HG03060 (cell line): ENCODE measurements at regions not wholly inside any gene's neighbourhood (a gene's known extent, or its start where the extent isn't known, plus 50 kb on each side); places are given as distances from the start of the nearest gene placed in this dataset.
"Not testable (repeated sequence)": the region's sequence is repeated elsewhere in the genome, so short reads cannot be mapped to it uniquely, and the experiment has no call there.

Experiments used
- ATAC-seq: cut with Tn5 transposase; IDR thresholded peaks from one replicate; pipeline ENCODE4 v1.9.1; 2021; ENCODE audit warnings: low read depth, moderate number of reproducible peaks; ENCODE audit not compliant: unreplicated experiment

DNA sequence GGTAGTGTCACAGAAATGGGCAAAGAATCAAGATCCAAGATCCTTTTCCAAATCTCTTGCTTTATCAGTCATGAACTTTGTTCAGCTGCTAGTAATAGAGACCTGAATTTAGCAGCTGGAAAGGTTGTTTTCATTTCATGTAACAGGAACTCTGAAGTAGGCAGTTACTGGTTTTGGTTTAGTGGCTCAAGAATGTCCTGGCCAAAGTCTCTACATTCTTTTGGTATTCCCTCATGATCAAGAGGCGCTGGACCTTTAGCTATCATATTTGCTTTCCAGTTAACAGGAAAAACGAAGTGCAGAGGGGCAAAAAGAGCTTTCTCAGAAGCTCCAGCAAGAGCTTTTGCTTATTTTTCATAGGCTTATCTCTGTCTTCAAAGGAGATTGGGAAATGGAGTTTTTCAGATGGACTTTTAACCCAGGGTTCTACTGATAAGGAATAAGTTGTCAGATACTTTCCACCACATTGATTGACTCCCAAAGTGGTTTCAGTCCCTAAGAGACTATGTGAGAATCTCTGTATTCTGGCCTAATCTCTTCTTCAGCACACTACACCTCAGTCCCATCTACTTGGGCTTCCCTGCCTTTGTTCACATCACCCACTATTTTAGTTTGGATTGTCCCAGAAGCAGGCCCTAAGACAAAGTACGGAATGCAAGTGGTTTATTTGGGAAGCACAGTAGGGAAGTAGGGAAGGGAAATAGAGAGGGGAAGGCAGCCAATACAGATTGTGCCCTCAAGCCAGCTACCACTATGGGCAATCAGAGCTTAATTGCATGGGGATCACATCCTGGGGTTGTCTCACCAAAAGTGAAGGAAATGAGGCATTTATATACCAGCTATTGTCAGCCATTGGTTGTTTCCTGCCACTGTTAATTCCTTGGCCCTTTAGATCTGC, 359.3 kb downstream of the LRRC70 start:
- ATAC-seq, result no peak

DNA sequence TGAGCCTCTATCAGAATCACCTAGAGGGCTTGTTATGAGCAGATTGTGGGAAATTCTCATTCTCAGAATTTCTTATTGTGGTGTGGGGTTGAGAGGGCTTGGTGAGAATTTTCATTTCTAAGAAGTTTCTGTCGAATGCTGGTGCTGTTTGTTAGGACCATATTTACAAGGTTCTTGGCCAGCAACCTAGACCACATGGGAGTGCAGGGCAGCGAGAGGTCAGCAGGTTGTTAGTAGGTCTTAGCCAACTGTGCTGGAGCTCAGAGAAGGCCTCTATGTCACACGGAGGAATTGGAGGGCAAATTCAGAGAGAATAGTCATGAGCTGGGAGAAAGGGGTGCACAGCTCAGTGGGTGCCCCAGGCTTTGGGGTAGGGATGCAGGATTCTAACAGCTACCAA, 357.0 kb downstream of the LRRC70 start:
- no peak for ATAC-seq

DNA sequence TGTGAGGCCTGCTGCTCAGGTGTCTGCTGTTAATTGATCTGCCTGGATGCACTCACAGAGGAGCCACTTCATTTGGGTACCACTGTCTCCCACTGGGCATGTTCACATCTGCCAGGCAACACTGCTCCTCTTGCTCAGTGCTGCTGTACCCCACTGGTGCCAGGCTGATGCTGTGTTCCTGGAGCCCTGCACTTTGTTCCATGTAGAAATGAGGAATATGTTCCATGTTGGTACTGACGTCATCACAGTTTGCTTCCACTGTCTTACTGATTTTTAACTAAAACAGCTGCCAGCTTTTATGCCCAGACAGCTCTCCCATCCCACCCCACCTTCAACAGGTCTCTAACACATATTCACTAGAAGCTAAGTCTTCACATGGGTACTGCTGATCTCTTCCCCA, 355.7 kb downstream of the LRRC70 start:
- ATAC-seq, result no peak

DNA sequence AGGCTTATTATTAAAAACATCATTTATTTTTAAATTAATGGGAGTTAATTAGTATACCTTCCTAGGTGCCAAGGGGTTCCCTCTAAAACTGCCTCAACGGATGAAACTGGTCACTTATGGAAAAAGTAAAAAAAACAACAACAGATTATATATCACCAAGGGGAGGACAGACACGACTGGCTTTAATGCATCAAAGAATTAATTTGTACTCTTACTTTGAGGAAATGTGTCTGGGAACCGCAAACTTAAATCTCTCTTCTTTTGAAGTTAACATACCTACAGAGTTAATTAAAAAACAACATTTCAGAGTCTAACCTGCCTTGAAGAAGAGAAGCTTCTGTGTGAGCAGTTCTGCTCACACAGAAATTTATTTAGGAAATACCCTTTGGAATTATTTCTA, 354.6 kb downstream of the LRRC70 start:
- no peak for ATAC-seq

DNA sequence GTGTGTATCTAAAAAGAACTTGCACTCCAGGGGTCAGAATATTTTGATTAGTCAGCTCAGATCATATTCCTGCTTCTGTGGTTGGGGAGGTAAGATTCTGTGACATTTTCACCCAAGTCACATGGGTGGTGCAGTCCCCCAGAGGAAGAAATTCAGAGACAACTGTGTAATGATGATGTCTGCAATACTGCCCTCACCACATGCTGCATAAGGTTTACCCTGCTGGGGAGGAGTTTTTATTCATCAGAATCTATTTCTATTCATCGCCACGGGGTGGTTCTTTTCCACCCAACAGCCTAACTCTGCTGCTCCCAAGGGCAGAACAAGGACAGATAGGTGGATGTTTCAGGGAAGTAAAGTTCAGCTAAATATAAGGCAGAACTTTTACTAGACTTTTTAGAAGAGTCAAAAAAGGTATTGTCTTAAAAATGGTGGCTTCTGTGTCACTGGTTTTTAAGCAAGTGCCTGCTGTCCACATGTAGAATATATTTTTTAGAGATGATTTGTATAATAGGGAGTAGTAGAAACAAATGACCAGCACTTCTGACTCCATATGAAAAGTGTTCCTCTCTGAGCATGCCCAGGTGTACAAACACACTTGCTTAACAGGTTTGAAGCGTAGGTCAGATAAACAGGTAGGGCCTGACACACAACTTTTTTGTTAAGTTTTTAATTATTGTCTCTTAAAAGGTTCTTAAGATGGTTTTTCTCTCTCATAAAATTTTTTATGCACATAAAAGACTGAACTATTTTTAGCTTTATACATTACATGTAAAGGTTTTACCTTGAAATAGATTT, 352.7 kb downstream of the LRRC70 start:
- no peak for ATAC-seq

DNA sequence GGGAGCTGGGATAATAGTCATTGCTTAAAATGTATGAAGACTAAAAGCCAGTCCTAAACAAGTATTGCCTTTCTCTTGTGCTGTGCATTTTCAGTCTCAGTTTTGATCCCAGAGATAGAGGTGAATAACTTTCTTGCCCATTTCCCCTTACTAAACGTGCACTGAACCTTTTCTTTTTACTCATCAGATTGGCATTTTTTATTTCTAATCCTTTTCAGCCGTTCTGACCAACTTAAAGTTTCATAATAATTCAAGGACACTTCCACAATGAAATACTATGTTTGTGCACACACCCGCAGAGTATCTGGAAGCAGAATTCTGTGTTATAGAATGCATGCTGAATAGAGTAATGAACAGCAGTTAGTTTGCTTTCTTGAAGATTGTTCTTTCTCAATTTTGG, 343.6 kb downstream of the LRRC70 start:
- no peak for ATAC-seq

DNA sequence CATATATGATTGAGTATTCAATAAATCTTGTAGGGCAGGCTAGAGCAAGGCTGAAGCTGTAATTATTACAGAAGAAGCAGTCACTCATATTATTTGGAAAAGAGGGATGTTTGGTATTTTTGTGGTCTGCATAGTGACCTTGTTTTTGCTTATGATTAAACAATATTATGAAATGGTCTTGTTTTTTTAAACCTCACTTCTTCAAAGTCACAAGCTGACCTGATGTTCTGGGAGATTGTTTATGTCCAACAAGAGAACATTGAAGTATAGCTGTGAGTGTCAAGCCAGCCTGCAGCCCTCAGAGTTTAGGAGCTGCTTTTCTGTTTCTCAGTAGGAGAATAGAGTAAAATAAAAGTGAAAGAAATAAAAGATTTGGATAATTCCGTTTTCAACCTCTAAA, 342.2 kb downstream of the LRRC70 start:
- ATAC-seq, result no peak

DNA sequence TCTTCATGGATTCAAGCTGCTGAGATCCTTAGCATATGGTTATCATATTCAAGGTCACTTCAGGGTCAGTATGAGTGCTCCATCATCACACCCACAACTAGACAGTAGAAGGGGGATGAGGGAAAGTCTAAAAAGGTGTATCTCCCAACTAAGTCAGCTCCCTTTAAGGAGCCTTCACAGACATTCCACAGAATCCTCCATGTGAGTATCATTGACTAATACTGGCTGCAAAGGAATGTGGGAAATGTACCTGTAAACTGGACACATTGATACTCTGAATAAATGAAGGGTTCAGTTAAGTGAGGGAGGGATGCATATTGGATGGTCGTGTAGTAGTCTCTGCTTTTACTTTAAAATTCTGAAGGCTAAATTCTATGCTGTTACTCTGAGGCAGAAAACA, 330.7 kb downstream of the LRRC70 start:
- ATAC-seq, result no peak

DNA sequence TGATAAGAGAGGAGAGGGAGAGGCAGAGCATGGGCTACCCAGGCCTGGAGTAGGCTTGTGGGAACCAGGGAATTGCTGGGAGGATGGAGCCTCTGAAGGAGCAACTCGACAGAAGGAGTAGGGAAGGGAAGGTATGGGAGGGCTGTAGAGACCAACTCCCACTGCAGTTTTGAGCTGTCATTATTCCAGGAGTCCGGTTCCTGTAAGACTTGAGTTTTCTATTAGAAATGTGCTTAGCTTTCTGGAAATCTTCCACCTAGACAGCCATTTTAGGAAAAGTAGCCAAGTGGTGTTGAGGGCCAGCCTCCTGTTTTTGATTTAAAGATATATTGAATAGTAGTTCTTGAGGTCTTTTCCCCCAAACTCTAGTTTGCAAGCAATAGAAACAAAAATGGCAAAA, 323.5 kb downstream of the LRRC70 start:
- no peak for ATAC-seq

DNA sequence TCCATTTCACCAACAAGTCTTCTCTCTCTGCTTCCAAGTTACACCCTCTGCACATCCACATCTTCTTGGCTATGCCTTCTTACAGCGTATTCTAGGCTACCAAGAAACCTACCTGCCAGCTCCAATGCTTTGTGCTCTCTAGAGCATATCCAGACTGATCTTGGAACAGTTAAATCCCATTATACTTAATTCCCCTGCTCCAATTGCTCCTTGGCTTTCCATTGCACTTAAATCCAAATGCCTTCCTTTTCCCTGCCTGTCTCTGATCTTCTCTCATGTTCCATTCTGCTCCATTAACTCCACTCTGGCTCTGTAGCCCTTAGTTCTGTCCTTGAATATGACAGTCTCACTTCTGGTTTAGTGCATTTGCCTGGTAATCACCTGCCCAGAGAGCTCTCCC, 322.4 kb downstream of the LRRC70 start:
- ATAC-seq, result no peak

DNA sequence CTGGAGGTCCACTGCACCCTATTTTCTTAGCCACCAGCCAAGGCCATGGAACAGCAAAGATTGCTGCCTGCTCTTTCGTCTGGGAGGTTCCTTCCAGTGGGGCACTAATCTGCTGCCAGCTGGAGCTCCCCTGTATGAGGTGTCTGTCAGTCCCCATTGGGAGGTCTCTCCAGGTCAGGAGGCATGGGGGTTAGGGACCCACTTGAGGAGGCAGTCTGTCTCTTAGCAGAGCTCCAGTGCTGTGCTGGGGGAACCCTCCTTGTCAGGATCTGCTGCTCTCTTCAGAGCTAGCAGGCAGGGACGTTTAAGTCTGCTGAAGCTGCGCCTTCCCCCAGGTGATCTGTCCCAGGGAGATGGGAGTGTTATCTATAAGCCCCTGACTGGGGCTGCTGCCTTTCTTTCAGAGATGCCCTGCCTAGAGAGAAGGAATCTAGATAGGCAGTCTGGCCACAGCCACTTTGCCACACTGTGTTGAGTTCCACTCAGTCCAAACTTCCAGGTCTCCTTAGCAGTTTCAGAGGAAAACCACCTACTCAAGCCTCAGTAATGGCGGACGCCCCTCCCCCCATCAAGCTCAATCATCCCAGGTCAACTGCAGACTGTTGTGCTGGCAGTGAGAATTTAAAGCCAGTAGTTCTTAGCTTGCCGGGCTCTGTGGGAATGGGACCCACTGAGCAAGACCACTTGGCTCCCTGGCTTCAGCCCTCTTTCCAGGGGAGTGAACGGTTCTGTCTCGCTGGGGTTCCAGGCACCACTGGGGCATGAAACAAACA, 317.7 kb downstream of the LRRC70 start:
- ATAC-seq, result no peak

DNA sequence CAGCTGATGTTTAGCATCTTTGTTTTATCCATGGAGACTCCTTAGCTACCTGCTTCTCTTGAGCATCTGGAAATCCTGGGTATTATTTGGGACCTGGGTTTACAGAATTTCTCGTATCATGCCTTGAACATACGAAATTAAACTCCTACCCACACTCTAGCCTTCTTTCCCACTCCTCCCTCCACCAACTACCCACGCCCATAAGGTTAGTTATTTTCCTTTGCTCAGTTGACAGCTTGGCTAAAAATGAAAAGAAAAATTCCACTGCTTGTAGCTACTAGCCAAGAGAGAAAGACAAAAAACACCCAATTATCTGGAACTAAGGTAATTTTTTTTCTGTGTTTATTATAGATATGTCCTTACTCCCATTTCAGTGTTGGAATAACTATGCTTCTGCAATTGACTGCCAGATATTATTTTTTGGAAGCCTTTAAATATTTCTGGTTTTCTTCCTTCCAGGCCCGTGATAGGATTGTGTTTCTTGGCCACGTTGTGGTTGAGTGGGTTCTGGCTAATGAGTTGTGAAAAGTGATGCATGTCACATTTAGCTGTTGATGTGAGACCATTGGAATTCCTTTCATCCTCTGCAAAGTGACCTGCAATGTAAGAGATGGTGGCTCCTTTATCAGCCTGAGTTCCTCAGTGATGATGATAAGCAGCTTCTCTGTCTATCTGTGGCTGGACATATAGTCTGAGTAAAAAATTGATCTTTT, 308.1 kb downstream of the LRRC70 start:
- no peak for ATAC-seq

DNA sequence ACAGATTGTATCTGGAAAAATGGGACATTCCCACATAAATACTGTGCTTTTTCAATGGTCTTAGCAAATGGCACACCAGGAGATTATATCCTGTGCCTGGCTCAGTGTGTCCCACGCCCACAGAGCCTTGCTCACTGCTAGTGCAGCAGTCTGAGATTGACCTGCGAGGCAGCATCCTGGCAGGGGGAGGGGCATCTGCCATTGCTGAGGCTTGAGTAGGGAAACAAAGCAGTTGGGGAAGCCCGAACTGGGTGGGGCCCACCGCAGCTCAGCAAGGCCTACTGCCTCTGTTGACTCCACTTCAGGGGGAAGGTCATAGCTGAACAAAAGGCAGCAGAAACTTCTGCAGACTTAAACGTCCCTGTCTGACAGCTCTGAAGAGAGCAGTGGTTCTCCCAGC, 258.7 kb downstream of the LRRC70 start:
- not testable (repeated sequence) for ATAC-seq

DNA sequence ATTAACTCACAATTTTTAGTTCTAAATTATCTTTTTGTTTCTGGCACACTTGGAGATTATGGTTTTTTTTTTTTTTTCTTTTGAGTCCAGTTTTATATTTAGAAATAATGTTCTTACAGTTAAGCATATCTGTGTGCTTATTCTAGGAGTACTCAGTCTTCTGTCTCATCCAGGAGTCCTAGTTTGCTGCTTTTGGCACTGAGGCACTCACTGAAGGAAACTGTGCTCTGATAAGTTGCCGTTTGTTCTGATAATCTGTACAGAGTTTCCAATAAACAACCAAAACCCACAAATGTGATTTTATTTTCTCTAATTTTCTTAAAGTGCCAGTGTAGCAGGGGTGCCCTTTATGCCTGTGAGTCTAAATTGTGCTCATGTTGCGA, 251.0 kb downstream of the LRRC70 start:
- ATAC-seq, result no peak

DNA sequence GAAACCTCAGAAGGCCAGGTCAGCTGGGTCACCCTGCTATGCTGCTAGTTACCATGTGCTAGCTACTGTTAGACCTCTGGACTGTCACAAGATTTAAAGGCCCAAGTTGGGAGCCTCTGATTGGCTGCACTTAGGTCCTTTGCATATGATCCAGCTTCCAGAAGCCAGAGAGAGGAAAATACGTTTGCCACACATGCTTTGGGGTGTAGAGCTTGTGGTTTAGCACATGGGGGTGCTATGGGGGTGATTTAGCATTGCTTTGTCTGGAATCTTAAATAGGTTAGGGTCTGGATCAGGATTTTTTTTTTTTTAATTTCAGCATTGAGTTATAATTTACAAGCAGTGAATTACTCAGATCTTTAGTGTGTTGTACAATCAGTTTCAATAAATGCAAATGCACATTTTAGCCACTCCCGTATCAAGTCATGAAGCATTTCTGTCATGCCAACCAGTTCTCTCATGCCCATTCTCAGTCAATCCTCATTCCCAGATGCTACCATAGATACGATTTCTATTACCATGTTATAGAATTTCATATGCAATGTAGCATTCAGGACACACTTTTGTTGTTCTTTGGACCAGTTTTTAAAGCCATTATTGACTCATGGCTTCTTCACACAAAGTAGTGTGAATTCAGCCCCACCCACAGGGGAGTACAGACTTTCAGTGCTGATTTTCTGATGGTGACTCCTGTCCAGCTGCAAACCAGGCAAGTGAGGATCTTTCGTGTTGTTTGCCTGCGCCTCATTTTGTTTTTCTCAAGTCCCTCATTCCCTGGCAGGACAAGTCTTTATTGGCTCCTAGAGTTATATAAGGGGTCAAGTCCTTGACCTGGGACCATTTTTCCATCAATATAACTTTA, 250.4 kb downstream of the LRRC70 start:
- no peak for ATAC-seq

DNA sequence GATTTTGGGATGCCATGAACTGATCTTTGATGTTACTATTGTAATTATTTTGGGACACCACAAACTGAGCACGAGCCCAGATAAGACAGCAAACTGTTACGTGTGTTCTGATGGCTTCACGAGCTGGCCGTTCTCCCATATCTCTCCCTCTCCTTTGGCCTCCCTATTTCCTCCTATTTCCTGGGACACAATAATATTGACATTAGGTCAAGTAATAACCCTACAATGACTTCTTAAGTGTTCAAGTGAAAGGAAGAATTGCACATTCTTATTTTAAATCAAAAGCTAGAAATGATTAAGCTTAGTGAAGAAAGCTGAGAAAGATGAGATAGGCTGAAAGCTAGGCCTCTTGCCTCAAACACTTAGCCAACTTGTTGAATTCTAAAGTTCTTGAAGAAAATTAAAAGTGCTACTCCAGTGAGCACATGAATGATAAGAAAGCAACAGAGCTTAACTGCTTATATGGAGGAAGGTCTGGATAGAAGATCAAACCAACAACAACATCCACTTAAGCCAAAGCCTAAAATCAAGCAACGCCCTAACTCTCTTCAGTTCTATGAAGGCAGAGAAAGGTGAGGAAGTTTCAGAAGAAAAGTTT, 247.1 kb downstream of the LRRC70 start:
- no peak for ATAC-seq

DNA sequence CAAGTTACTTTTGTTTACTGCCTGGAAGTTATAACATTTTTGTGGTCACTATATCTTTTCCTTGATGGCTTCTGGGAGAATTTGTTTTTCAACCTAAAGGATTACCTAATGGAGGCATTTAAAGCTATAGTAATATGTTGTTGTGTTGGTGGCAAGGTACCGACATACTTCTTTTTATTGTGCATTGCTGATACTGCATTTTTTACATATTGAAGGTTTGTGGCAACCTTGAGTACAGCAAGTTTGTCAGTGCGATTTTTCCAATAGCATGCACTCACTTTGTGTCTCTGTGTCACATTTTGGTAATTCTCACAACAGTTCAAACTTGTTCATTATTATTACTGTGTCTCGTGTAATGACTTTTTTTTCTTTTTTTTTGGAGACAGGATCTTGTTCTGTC, 246.3 kb downstream of the LRRC70 start:
- no peak for ATAC-seq

DNA sequence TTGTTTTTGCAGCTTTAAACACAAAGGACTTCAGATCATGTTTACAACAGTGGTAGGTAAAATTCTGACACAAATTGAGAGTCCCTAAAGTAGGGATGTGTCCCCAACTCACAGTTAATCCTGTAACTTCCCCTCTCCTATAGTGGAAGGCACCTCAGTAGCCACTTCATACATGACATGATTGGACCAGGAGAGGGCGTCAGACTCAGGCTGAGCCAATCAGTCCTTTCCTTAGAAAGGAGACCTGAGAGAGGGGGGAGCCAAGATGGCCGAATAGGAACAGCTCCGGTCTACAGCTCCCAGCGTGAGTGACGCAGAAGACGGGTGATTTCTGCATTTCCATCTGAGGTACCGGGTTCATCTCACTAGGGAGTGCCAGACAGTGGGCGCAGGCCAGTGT, 238.4 kb downstream of the LRRC70 start:
- ATAC-seq, result not testable (repeated sequence)

DNA sequence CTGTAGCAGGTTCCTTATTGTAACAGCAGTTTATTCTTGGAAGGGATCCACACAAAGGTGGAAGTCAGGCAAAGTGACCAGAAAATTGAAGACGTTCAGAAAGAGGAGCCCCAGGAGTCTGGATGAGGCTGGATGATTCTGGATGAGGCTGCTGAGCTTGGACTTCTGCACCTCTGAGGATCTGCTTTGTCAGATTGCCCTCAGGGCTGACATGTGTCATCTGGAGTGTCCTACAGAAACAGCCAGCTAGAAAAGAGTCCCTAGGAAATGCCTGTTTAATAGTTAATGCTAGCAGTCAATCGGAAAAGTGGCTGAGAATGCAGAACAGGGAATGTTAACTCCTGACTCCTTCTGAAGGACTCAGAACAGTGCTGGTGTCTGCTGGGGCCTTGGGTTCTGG, 236.4 kb downstream of the LRRC70 start:
- ATAC-seq, result no peak
